Occipital lobe (tissue), 1 donor: ENCODE measurements at regions not wholly inside any gene's neighbourhood (a gene's known extent, or its start where the extent isn't known, plus 50 kb on each side); places are given as distances from the start of the nearest gene placed in this dataset.
"Not testable (repeated sequence)": the region's sequence is repeated elsewhere in the genome, so short reads cannot be mapped to it uniquely, and the experiment has no call there.

Experiments
- DNase-seq: peaks from one replicate; lab custom pipeline; 2025; lab: John Stamatoyannopoulos, UW

DNA sequence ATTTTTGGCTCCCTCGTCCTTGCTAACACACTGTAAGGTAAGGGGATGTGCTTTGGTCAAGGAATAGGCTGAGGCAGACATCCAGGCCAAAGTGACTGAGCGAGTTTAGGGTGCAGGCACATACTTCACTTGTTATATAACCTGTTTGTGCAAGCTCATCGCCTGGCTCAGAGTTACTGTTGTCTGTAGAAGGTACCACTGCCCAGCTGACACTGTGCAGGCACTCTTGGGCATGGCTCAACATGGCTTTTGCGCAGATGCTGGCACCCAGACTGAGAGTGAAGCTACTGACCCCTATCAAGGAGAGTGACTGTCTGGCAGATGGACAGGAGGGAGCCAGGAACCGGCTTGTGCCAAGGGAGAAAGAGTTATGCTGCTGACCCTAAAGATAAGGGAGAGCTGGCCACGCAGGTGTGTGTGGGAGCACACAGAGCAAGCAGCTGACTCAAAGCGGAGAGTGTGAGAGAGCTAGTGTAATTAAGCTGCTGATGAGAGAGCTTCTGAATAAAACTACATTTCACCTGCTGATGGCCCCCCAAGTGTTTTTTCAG lies 307.3 kb upstream of the USP24 start:
- no peak for DNase-seq

DNA sequence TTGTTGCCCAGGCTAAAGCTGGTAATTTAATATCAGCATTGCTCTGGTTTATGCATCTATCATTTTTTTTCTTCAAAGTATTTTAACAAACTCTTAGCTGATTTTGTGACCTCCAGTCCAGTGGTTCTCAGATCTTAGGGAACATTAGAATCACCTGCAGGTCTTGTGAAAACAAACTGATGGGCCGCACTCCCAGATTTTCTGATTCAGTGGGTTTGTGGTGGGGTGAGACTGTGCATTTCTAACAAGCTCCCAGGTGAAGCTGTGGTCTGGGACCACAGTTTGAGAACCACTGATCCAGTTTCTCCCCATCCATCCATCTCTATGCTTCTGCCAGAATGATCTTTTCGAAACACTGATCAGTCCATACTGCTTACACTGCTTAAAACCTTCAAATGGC lies 305.7 kb upstream of the USP24 start:
- DNase-seq = no peak

DNA sequence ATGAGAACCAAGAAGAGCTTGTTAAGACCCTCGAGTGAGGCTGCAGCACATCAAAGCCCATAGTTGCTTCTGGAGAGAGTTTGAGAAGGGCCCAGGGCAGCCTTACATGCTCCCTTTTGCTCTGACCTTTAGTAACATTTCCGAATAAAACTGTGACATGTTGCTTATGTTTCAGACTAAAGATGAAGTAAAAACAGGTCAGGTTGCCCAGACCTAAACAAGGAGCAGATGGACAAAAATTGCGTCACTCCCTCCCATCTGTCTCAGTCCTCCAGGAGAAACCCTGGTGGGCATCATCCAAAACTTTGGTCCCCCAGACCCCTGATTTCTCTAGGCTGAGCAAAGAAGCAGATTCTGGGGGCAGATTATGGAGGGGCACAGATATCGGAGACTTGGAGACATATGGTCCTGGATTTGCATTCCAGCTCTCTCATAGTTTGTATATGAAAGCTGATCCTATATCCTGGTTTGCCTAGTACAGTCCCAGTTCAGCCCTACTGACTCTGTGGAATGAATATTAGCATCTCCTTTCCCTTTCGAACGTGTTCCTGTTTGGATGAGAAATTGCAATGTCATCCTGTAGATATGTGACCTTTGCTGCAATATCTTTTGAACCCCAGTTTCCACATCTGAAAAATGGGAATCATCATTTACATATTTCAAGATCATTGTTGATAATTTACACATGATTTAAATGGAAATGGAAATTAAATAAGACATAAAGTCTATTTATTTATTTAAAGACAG lies 304.9 kb upstream of the USP24 start:
- no peak for DNase-seq

DNA sequence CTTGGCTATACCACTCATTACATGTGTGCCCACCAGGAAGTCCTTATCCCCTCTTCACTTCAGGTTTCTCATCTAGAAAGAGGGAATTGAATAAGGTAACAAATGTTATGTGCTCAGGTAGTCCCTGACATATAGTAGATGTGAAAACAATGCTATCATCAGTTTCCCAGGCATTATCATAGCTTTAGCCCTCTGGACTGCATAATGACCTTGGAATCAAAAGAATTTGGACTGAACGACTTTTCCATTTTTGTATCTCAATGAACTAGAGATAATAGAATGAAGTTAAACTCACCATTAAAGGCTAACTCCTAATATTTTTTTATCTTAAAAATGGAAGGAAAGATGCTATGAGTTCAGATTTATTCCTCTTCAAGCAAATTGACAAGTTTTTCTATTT lies 304.1 kb upstream of the USP24 start:
- DNase-seq = no peak

- DNase-seq = no peak
Measured at GRCh38 chr1:55517036-55517435, 301.9 kb upstream of the USP24 start.

- not testable (repeated sequence) for DNase-seq
Measured at GRCh38 chr1:55514571-55514970, 299.4 kb upstream of the USP24 start.

- DNase-seq = no peak
Measured at GRCh38 chr1:55512466-55512865, 297.3 kb upstream of the USP24 start.

GRCh38 chr1:55507578-55507931 lies 292.4 kb upstream of the USP24 start:
- DNase-seq = no peak

DNA sequence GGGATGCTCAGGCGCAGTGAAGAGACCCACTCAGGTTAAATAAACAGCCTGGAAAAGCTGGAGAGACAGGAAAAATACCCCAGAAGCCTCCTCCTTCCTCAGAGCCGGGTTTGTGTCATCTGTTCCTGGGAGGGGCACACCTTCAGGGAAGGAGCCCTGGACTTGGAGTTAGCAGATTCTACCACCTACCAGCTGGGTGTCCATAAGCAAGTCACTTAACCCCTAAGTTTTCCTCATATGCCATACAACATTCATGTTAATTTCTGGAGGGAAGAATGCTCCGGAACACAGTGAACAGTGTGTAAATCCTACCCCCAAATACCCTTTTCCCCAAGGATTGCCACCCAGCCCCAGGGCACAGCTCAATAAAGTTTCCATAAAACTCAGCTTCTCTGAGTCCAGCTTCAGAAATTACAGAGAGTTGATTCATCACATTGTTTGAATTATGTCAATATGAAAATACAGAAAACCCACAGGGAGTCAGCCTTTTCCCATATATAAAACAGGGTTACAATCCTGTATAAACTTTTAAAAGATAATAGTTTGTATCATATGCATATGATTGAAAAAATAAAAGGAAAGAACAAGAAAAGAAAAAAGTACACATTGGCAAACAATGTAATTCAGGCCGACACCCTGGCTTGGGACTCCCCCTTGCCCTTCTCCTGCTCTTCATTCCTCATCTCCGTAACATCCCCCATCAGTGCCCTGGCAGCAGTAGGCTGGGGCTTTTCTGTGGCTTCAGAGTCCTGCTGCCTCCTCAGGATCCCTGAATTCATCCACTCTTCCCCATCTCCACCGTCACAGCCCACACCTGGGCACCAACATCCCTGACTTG lies 291.8 kb upstream of the USP24 start:
- no peak for DNase-seq

GRCh38 chr1:55505326-55505725 lies 290.2 kb upstream of the USP24 start:
- no peak for DNase-seq

GRCh38 chr1:55504306-55504731 lies 289.2 kb upstream of the USP24 start:
- DNase-seq = no peak

GRCh38 chr1:55503663-55504305 lies 288.6 kb upstream of the USP24 start:
- DNase-seq = no peak

DNA sequence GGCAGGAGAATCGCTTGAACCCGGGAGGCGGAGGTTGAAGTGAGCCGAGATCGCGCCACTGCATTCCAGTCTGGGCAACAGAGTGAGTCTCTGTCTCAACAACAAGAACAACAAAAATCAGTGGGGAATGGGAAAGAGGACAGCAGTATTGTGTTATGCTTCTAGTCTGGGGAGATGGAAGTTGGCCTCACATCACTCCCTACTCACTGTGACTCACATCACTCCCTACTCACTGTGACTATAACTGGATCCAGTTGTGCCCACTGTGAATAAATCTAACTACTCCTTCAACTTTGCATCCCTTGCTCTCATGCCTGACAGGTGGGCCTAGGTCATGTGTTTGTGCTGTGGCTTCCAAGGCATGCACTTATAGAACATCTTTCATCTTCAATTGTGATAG lies 285.4 kb upstream of the USP24 start:
- DNase-seq = no peak

- no peak for DNase-seq
Measured at GRCh38 chr1:55490547-55490946, 275.4 kb upstream of the USP24 start.

DNA sequence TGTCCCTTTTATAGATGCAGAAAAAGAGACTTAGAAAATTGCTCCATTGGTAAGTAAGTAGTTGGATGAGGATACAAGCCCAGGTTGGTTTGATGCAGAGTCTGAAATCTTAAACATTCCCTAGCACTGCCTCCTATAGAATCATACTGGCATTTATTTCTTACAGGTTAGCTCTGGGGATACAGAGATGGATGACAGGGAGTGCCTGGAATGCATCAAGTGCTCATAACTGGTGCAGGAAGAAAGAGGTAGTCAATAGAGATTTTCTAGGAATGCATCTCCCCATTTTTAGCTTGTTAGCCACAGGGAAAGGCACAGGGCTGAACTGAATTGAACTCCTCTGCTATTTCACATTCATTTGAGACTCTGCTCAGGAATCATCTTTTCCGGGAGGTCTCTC lies 269.0 kb upstream of the USP24 start:
- DNase-seq = no peak

DNA sequence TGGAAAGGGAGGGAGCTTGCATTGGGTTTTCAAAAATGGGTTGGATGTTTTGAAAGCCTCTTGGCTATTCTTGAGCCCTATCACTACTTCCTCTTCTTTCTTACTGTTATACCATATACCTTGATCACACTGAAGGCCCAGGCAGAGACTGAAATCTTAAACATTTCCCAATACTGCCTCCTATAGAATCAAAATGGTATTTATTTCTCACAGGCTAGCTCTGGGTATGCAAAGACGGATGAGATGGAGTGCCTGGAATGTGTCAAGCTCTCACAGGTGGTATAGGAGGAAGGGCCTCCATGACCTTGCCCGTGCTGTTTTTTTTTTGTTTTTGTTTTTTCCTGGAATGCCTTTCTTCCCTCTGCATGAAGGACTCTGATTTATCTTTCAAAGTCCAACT lies 268.4 kb upstream of the USP24 start:
- no peak for DNase-seq

DNA sequence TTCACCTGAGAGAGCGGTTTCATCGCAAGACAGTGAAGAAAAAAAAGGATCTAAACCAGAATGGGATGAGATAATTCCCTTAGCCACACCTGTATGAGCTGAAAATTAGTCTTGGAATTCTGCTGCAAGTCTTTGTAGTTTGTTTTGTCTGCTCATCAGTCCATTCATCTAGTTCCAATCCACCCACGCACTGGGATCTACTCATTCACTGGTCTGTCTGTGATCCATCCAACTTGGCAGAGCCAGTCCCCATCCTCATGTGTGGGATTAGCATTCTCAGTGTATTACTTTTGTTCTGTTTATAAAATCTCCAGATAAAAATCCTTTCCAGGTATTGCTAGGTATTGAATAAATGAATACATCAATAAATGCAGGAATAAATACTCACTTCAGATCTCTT lies 266.5 kb upstream of the USP24 start:
- no peak for DNase-seq

GRCh38 chr1:55480029-55480795 lies 265.0 kb upstream of the USP24 start:
- DNase-seq = no peak

DNA sequence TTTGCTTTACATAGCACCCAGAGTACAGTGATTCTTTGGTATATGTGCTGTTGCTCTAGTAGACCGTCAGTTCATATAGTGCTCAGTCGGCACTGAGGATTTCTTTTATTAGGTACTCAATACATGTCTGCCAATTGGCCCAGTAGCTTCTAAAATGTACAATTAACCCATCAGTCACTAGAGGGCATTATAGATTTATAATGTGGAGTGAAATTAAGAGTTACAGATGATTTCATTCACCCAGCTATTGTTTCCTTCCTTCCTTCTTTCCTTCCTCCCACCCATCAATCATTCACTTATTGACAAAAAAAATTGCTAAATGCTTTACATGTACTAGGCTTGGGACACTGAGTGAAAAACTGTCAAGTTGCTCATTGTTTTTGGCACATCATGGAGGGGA lies 263.6 kb upstream of the USP24 start:
- no peak for DNase-seq

DNA sequence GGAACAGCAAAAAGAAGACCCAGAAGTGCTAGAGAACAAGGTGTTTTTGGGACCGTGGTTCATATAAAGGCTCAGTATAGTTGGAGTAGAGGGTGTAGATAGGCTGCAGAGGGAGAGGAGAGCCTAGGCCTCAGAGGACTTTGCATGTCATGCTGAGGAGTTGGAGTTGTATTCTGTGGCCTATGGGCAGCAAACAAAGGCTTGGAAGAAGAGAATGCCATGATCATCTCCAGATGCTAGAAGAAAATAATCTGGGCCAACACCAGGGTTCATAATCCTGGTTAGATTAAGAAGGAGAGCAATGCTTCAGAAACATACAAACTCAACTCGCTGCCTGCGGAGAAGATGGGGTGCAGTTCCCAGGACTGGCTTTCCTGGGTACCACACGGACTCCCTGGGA lies 262.8 kb upstream of the USP24 start:
- no peak for DNase-seq

GRCh38 chr1:55476445-55477015 lies 261.4 kb upstream of the USP24 start:
- no peak for DNase-seq
